ENCODE measurements at regions not wholly inside any gene's neighbourhood (a gene's known extent, or its start where the extent isn't known, plus 50 kb on each side); places are given as distances from the start of the nearest gene placed in this dataset.

- Histone ChIP-seq H3K4me1 (no peaks in the 10 kb centered on the region), H3K9me3 (no peaks in the 10 kb centered on the region), H3K36me3 (no peaks in the 10 kb centered on the region), H3K27me3 (no peaks in the 10 kb centered on the region), H3K4me3 (no peak overlapping the region), H3K27ac (no peak overlapping the region)
- DNase-seq = no peak
- TF ChIP-seq POLR2A (IDR thresholded peaks at IDR 0.05) = no peak
- TF ChIP-seq CTCF (IDR thresholded peaks at IDR 0.05) = no peak
Observed at GRCh38 chr6:119873107-119873506, 523.5 kb upstream of the MAN1A1 start.

GRCh38 chr6:119871520-119871919 lies 522.0 kb upstream of the MAN1A1 start:
- Histone ChIP-seq H3K9me3 (no peaks in the 10 kb centered on the region), H3K27me3 (no peaks in the 10 kb centered on the region), H3K27ac (no peak overlapping the region), H3K36me3 (no peaks in the 10 kb centered on the region), H3K4me3 (no peak overlapping the region), H3K4me1 (no peaks in the 10 kb centered on the region)
- TF ChIP-seq POLR2A (IDR thresholded peaks at IDR 0.05) (no peak), CTCF (IDR thresholded peaks at IDR 0.05) (no peak)
- DNase-seq = no peak

GRCh38 chr6:119865466-119866350 lies 516.1 kb upstream of the MAN1A1 start:
- H3K36me3 ChIP-seq = no peaks in the 10 kb centered on the region

GRCh38 chr6:119862719-119863118 lies 513.2 kb upstream of the MAN1A1 start:
- H3K9me3 ChIP-seq = no peaks in the 10 kb centered on the region

More at GRCh38 chr6:119865466-119866350, 516.1 kb upstream of the MAN1A1 start:
- Histone ChIP-seq H3K27me3 (no peaks in the 10 kb centered on the region), H3K27ac (no peak overlapping the region), H3K9me3 (no peaks in the 10 kb centered on the region), H3K4me1 (no peaks in the 10 kb centered on the region), H3K4me3 (no peak overlapping the region)
- no peak for DNase-seq
- no peak for TF ChIP-seq POLR2A (IDR thresholded peaks at IDR 0.05)
- TF ChIP-seq CTCF (IDR thresholded peaks at IDR 0.05) = no peak

GRCh38 chr6:119858901-119859300 lies 509.3 kb upstream of the MAN1A1 start:
- no peaks in the 10 kb centered on the region for H3K9me3 ChIP-seq
- TF ChIP-seq CTCF (IDR thresholded peaks at IDR 0.05) (no peak), POLR2A (IDR thresholded peaks at IDR 0.05) (no peak)
- no peak for DNase-seq
- no peaks in the 10 kb centered on the region for H3K4me1 ChIP-seq
- no peak overlapping the region for H3K4me3 ChIP-seq
- H3K36me3 ChIP-seq = no peaks in the 10 kb centered on the region
- H3K27ac ChIP-seq = no peak overlapping the region
- no peaks in the 10 kb centered on the region for H3K27me3 ChIP-seq

More at GRCh38 chr6:119862719-119863118, 513.2 kb upstream of the MAN1A1 start:
- H3K36me3 ChIP-seq = no peaks in the 10 kb centered on the region
- no peak overlapping the region for H3K4me3 ChIP-seq
- no peak overlapping the region for H3K27ac ChIP-seq
- no peak for DNase-seq
- H3K4me1 ChIP-seq = no peaks in the 10 kb centered on the region
- H3K27me3 ChIP-seq = no peaks in the 10 kb centered on the region
- TF ChIP-seq CTCF (IDR thresholded peaks at IDR 0.05) = no peak
- no peak for TF ChIP-seq POLR2A (IDR thresholded peaks at IDR 0.05)

Measured in Peyer's patch (tissue), 4 donors.